ENCODE measurements at regions not wholly inside any gene's neighbourhood (a gene's known extent, or its start where the extent isn't known, plus 50 kb on each side); places are given as distances from the start of the nearest gene placed in this dataset.

DNA sequence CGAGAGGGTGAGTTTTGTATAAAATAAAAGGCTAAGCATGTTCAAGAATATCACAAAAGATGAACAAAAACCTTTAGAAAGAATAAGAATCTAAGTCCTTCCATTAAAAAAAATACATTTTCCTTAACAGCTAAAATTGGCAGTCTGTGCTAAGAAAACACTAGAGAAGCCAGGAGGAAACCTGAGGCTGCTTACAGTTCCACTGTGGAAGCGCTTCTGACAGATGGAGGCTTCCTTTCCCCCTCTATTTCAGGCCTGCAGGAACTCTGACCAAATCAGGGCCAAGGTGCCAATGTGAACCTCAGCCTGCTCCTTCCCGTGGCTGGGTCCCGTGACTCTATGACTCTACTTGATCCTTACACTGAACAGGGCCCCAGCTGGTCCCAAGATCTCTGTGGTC is 108.1 kb upstream of the ARHGAP28 start:
- intact Hi-C loops (cut with micrococcal nuclease; ENCODE audit: unreplicated experiment) = no loop called here
- H3K27ac ChIP-seq (ENCODE audit: low read depth, low read length, poor library complexity, severe bottlenecking) = no peak overlapping the region
- POLR2A ChIA-PET = interaction anchor here (1.4 kb wide), 1 partner anchor 15 kb away, joined by 3 read pairs; no protein-coding TSS in a partner anchor
- no peak for TF ChIP-seq EZH2phosphoT487 (IDR thresholded peaks at IDR 0.05; ENCODE audit: borderline replicate concordance, low read depth, low read length)
- TF ChIP-seq, protein P1, sequence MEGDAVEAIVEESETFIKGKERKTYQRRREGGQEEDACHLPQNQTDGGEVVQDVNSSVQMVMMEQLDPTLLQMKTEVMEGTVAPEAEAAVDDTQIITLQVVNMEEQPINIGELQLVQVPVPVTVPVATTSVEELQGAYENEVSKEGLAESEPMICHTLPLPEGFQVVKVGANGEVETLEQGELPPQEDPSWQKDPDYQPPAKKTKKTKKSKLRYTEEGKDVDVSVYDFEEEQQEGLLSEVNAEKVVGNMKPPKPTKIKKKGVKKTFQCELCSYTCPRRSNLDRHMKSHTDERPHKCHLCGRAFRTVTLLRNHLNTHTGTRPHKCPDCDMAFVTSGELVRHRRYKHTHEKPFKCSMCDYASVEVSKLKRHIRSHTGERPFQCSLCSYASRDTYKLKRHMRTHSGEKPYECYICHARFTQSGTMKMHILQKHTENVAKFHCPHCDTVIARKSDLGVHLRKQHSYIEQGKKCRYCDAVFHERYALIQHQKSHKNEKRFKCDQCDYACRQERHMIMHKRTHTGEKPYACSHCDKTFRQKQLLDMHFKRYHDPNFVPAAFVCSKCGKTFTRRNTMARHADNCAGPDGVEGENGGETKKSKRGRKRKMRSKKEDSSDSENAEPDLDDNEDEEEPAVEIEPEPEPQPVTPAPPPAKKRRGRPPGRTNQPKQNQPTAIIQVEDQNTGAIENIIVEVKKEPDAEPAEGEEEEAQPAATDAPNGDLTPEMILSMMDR (conservative IDR thresholded peaks at IDR 0.05; ENCODE audit: low read length) = no peak
- BruUV-seq (replicated peaks) = no TSS peak
- H3K4me3 ChIP-seq (ENCODE audit: low read depth, low read length, poor library complexity, severe bottlenecking) = no peak overlapping the region
- no peak overlapping the region for H3K4me2 ChIP-seq (ENCODE audit: low read length)
- no peaks in the 10 kb centered on the region for H3K9me3 ChIP-seq (ENCODE audit: low read length)
- no peak for DNase-seq (ENCODE audit: low spot score)
- CTCF ChIA-PET (ENCODE audit: unreplicated experiment) = no interaction called here
- H3K79me2 ChIP-seq (ENCODE audit: insufficient read depth, low read depth, low read length) = no peaks in the 10 kb centered on the region
- H2AFZ ChIP-seq (ENCODE audit: low read length) = no peak overlapping the region
- H3K36me3 ChIP-seq (ENCODE audit: insufficient read depth, low read length) = no peaks in the 10 kb centered on the region
- H3K9me2 ChIP-seq (ENCODE audit: insufficient read depth, low read length) = no peaks in the 10 kb centered on the region
- H4K20me1 ChIP-seq (ENCODE audit: insufficient read depth, low read length) = no peaks in the 10 kb centered on the region
- no peaks in the 10 kb centered on the region for H3K4me1 ChIP-seq (ENCODE audit: insufficient read depth, low read length, poor library complexity, severe bottlenecking)

DNA sequence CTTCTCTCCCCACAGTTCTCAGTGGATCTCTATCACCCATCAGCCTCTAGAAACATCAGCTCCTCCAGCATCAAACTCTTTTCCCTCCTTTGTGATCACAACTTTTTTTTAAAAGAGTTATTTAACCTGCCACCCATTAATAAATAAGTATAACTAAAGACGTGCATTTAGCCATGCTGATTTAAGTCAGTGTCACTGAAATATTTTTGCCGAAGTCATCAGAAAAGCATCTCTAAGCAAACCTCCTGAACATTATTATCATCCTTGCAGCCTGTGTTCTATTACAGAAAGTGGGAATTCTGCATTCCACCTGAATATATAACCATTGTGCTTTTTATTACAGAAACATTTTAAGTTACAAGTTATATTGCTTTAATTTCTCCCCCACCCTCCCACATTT is 106.2 kb upstream of the ARHGAP28 start:
- BruUV-seq (replicated peaks) = no TSS peak
- intact Hi-C loops (cut with micrococcal nuclease; ENCODE audit: unreplicated experiment) = no loop called here
- H2AFZ ChIP-seq (ENCODE audit: low read length) = no peak overlapping the region
- H3K4me2 ChIP-seq (ENCODE audit: low read length) = no peak overlapping the region
- H3K4me3 ChIP-seq (ENCODE audit: low read depth, low read length, poor library complexity, severe bottlenecking) = no peak overlapping the region
- H3K4me1 ChIP-seq (ENCODE audit: insufficient read depth, low read length, poor library complexity, severe bottlenecking) = no peaks in the 10 kb centered on the region
- ChIA-PET CTCF (ENCODE audit: unreplicated experiment) (no interaction called here), POLR2A (no interaction called here)
- H3K79me2 ChIP-seq (ENCODE audit: insufficient read depth, low read depth, low read length) = no peaks in the 10 kb centered on the region
- H3K9me2 ChIP-seq (ENCODE audit: insufficient read depth, low read length) = no peaks in the 10 kb centered on the region
- H4K20me1 ChIP-seq (ENCODE audit: insufficient read depth, low read length) = no peaks in the 10 kb centered on the region
- no peak overlapping the region for H3K27ac ChIP-seq (ENCODE audit: low read depth, low read length, poor library complexity, severe bottlenecking)
- H3K9me3 ChIP-seq (ENCODE audit: low read length) = no peaks in the 10 kb centered on the region
- H3K36me3 ChIP-seq (ENCODE audit: insufficient read depth, low read length) = no peaks in the 10 kb centered on the region
- no peak for DNase-seq (ENCODE audit: low spot score)
- no peak for TF ChIP-seq EZH2phosphoT487 (IDR thresholded peaks at IDR 0.05; ENCODE audit: borderline replicate concordance, low read depth, low read length)
- TF ChIP-seq, protein P1 (conservative IDR thresholded peaks at IDR 0.05; ENCODE audit: low read length) = no peak

DNA sequence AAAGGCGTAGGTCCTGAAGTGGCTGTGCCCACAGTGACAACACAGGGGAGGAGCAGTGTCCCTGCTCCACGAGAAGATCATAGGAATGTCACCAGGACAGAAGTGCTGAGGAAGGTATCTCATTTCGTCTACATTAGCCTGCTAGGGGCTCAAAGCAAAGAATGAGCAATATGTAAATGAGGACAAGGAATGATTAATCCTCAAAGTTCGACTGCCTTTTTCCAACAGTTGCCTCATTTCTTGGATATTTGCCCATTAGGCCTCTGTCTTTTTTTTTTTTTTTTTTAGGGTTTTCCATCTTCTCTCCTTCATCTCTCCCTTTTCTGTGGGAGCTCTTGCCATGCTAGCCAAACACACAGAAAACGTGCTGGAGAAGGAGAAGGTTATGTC is 105.2 kb upstream of the ARHGAP28 start:
- no TSS peak for BruUV-seq (replicated peaks)

More for the DNA sequence above, 105.2 kb upstream of the ARHGAP28 start:
- Histone ChIP-seq H3K4me2 (ENCODE audit: low read length) (no peak overlapping the region), H4K20me1 (ENCODE audit: insufficient read depth, low read length) (no peaks in the 10 kb centered on the region), H3K79me2 (ENCODE audit: insufficient read depth, low read depth, low read length) (no peaks in the 10 kb centered on the region), H3K9me2 (ENCODE audit: insufficient read depth, low read length) (no peaks in the 10 kb centered on the region), H3K4me1 (ENCODE audit: insufficient read depth, low read length, poor library complexity, severe bottlenecking) (no peaks in the 10 kb centered on the region), H3K27ac (ENCODE audit: low read depth, low read length, poor library complexity, severe bottlenecking) (no peak overlapping the region), H2AFZ (ENCODE audit: low read length) (no peak overlapping the region), H3K4me3 (ENCODE audit: low read depth, low read length, poor library complexity, severe bottlenecking) (no peak overlapping the region), H3K9me3 (ENCODE audit: low read length) (no peaks in the 10 kb centered on the region), H3K36me3 (ENCODE audit: insufficient read depth, low read length) (no peaks in the 10 kb centered on the region)
- ChIA-PET CTCF (ENCODE audit: unreplicated experiment) (no interaction called here), POLR2A (interaction anchor here (1.3 kb wide), 1 partner anchor 12 kb away, joined by 3 read pairs; no protein-coding TSS in a partner anchor)
- intact Hi-C loops (cut with micrococcal nuclease; ENCODE audit: unreplicated experiment) = no loop called here
- TF ChIP-seq EZH2phosphoT487 (IDR thresholded peaks at IDR 0.05; ENCODE audit: borderline replicate concordance, low read depth, low read length) = no peak
- TF ChIP-seq, protein P1 (conservative IDR thresholded peaks at IDR 0.05; ENCODE audit: low read length) = no peak
- DNase-seq (ENCODE audit: low spot score) = no peak
